CD4-positive, alpha-beta memory T cell (primary cell): ENCODE measurements at regions not wholly inside any gene's neighbourhood (a gene's known extent, or its start where the extent isn't known, plus 50 kb on each side); places are given as distances from the start of the nearest gene placed in this dataset.

ENCODE experiments used
- CTCF ChIA-PET: fragments of 350-600 bp; sonication (Branson Sonifier 250); formaldehyde crosslinking; loops from one replicate; lab custom pipeline; 2021; ENCODE audit warnings: inconsistent platforms; ENCODE audit not compliant: partially characterized antibody; lab: Charles Lee
- POLR2A ChIA-PET: fragments of 350-600 bp; sonication (Branson Sonifier 250); formaldehyde crosslinking; loops from one replicate; lab custom pipeline; 2021; ENCODE audit not compliant: partially characterized antibody; lab: Charles Lee
- DNase-seq, 5 donors: peaks; one replicate each; pipeline versions ENCODE4 v3.0.0 to v3.0.0-alpha.2; 2020 to 2022; ENCODE audit warnings: mixed read lengths in 1 of 5
- H3K27ac ChIP-seq: one replicate; pipeline ENCODE4 v1.7.0; 2013; ENCODE audit warnings: low read depth, low read length
- H3K27me3 ChIP-seq: 2 replicates; pipeline ENCODE4 v1.7.0; 2013; ENCODE audit warnings: mild to moderate bottlenecking, low read length, moderate library complexity; ENCODE audit not compliant: insufficient read depth
- H3K36me3 ChIP-seq: 2 replicates; pipeline ENCODE4 v1.7.0; 2013; ENCODE audit warnings: mild to moderate bottlenecking, low read length, moderate library complexity; ENCODE audit not compliant: insufficient read depth
- H3K4me1 ChIP-seq: 2 replicates; pipeline ENCODE4 v1.7.0; 2013; ENCODE audit warnings: mild to moderate bottlenecking, low read length, moderate library complexity; ENCODE audit not compliant: insufficient read depth
- H3K4me3 ChIP-seq, 2 donors: one replicate each; pipeline ENCODE4 v1.7.0; 2013; ENCODE audit warnings: low read length in 2 of 2, mild to moderate bottlenecking in 1 of 2
- H3K9me3 ChIP-seq, 2 donors: one replicate each; pipeline ENCODE4 v1.7.0; 2013; ENCODE audit warnings: low read length in 2 of 2, control low read depth in 1 of 2; ENCODE audit not compliant: control insufficient read depth in 1 of 2
- H3K27ac Mint-ChIP-seq, 7 donors: one replicate each; pipeline ENCODE4 v1.8.0; 2020 to 2021; ENCODE audit warnings: mixed read lengths in 7 of 7, mild to moderate bottlenecking in 6 of 7, inconsistent platforms in 3 of 7, moderate library complexity in 3 of 7
- H3K27me3 Mint-ChIP-seq, 2 donors: one replicate each; pipeline ENCODE4 v1.8.0; 2020 to 2021; ENCODE audit warnings: mixed read lengths in 2 of 2
- H3K36me3 Mint-ChIP-seq, 2 donors: one replicate each; pipeline ENCODE4 v1.8.0; 2020 to 2021; ENCODE audit warnings: mixed read lengths in 2 of 2, inconsistent platforms in 1 of 2, mild to moderate bottlenecking in 1 of 2
- H3K4me1 Mint-ChIP-seq, 4 donors: one replicate each; pipeline ENCODE4 v1.8.0; 2020 to 2021; ENCODE audit warnings: mixed read lengths in 4 of 4, mild to moderate bottlenecking in 1 of 4
- H3K4me3 Mint-ChIP-seq, 8 donors: one replicate each; pipeline ENCODE4 v1.8.0; 2020 to 2021; ENCODE audit warnings: mixed read lengths in 8 of 8, mild to moderate bottlenecking in 7 of 8, moderate library complexity in 6 of 8, inconsistent platforms in 3 of 8
- H3K9me3 Mint-ChIP-seq, 8 donors: one replicate each; pipeline ENCODE4 v1.8.0; 2020 to 2021; ENCODE audit warnings: mixed read lengths in 8 of 8, mild to moderate bottlenecking in 5 of 8, inconsistent platforms in 3 of 8, moderate library complexity in 1 of 8
- intact Hi-C: fragments of 100-400 bp; cut with micrococcal nuclease; formaldehyde crosslinking; loops from one replicate; pipeline ENCODE4 v1.15.1; 2023

GRCh38 chr21:38990424-38990794 is 184.7 kb downstream of the ETS2 start:
- Mint-ChIP-seq H3K9me3 (no peaks in the 10 kb centered on the region), H3K4me3 (no peak overlapping the region), H3K27me3 (peaks cover 24 to 44% of the 10 kb centered on the region in 2 donors), H3K36me3 (no peaks in the 10 kb centered on the region), H3K4me1 (peaks cover 0 to 4% (median 0%) of the 10 kb centered on the region in 4 donors), H3K27ac (no peak overlapping the region)
- no peak for DNase-seq
- Histone ChIP-seq H3K27ac (no peak overlapping the region), H3K27me3 (peaks cover 4% of the 10 kb centered on the region), H3K4me3 (no peak overlapping the region), H3K9me3 (no peaks in the 10 kb centered on the region), H3K36me3 (no peaks in the 10 kb centered on the region), H3K4me1 (no peaks in the 10 kb centered on the region)
- ChIA-PET POLR2A (no interaction called here), CTCF (no interaction called here)
- intact Hi-C loops = no loop called here

GRCh38 chr21:38989745-38990423 is 184.2 kb downstream of the ETS2 start:
- POLR2A ChIA-PET = no interaction called here
- Mint-ChIP-seq H3K27ac (no peak overlapping the region), H3K4me3 (no peak overlapping the region), H3K4me1 (peaks cover 0 to 9% (median 3%) of the 10 kb centered on the region in 4 donors), H3K9me3 (no peaks in the 10 kb centered on the region), H3K27me3 (peaks cover 24 to 43% of the 10 kb centered on the region in 2 donors), H3K36me3 (no peaks in the 10 kb centered on the region)
- no peak overlapping the region for H3K27ac ChIP-seq
- no peak for DNase-seq
- peaks cover 4% of the 10 kb centered on the region for H3K27me3 ChIP-seq
- no peak overlapping the region for H3K4me3 ChIP-seq
- CTCF ChIA-PET = interaction anchor here (0.7 kb wide), 1 partner anchor 10 kb away, joined by 3 read pairs; no protein-coding TSS in a partner anchor
- H3K4me1 ChIP-seq = no peaks in the 10 kb centered on the region
- no peaks in the 10 kb centered on the region for H3K9me3 ChIP-seq
- no peaks in the 10 kb centered on the region for H3K36me3 ChIP-seq
- intact Hi-C loops = no loop called here

- ChIA-PET POLR2A (no interaction called here), CTCF (interaction anchor here (0.7 kb wide), 1 partner anchor 11 kb away, joined by 3 read pairs; no protein-coding TSS in a partner anchor)
- Histone ChIP-seq H3K36me3 (no peaks in the 10 kb centered on the region), H3K27ac (no peak overlapping the region), H3K4me1 (no peaks in the 10 kb centered on the region), H3K27me3 (peaks cover 4% of the 10 kb centered on the region), H3K9me3 (no peaks in the 10 kb centered on the region), H3K4me3 (no peak overlapping the region)
- no peak overlapping the region for H3K4me3 Mint-ChIP-seq
- DNase-seq = no peak
- no peaks in the 10 kb centered on the region for H3K36me3 Mint-ChIP-seq
- H3K27ac Mint-ChIP-seq = no peak overlapping the region
- intact Hi-C loops = no loop called here
- peaks cover 0 to 9% (median 5%) of the 10 kb centered on the region in 4 donors for H3K4me1 Mint-ChIP-seq
- H3K27me3 Mint-ChIP-seq = peaks cover 26 to 42% of the 10 kb centered on the region in 2 donors
- no peaks in the 10 kb centered on the region for H3K9me3 Mint-ChIP-seq
Measured at GRCh38 chr21:38989379-38989744, 183.6 kb downstream of the ETS2 start.

GRCh38 chr21:38988509-38989378 is 183.0 kb downstream of the ETS2 start:
- Histone ChIP-seq H3K27me3 (peaks cover 4% of the 10 kb centered on the region), H3K4me3 (no peak overlapping the region), H3K4me1 (no peaks in the 10 kb centered on the region), H3K9me3 (no peaks in the 10 kb centered on the region), H3K27ac (no peak overlapping the region), H3K36me3 (no peaks in the 10 kb centered on the region)
- Mint-ChIP-seq H3K4me1 (peaks cover 0 to 9% (median 5%) of the 10 kb centered on the region in 4 donors), H3K27me3 (peaks cover 31 to 45% of the 10 kb centered on the region in 2 donors), H3K9me3 (no peaks in the 10 kb centered on the region), H3K27ac (no peak overlapping the region), H3K36me3 (no peaks in the 10 kb centered on the region), H3K4me3 (no peak overlapping the region)
- CTCF ChIA-PET = no interaction called here
- DNase-seq = no peak
- intact Hi-C loops = no loop called here
- POLR2A ChIA-PET = no interaction called here

- intact Hi-C loops = no loop called here
- ChIA-PET POLR2A (no interaction called here), CTCF (no interaction called here)
- peaks cover 0 to 9% (median 5%) of the 10 kb centered on the region in 4 donors for H3K4me1 Mint-ChIP-seq
- no peaks in the 10 kb centered on the region for H3K4me1 ChIP-seq
- peaks cover 36 to 48% of the 10 kb centered on the region in 2 donors for H3K27me3 Mint-ChIP-seq
- H3K36me3 ChIP-seq = no peaks in the 10 kb centered on the region
- no peaks in the 10 kb centered on the region for H3K36me3 Mint-ChIP-seq
- H3K9me3 ChIP-seq = no peaks in the 10 kb centered on the region
- peaks cover 0 to 3% (median 0%) of the 10 kb centered on the region in 8 donors for H3K9me3 Mint-ChIP-seq
- no peak overlapping the region for H3K4me3 Mint-ChIP-seq
- H3K4me3 ChIP-seq = no peak overlapping the region
- peaks cover 4% of the 10 kb centered on the region for H3K27me3 ChIP-seq
- no peak for DNase-seq
- H3K27ac ChIP-seq = no peak overlapping the region
- no peak overlapping the region for H3K27ac Mint-ChIP-seq
Measured at GRCh38 chr21:38987633-38988508, 182.1 kb downstream of the ETS2 start.

- Histone ChIP-seq H3K9me3 (no peaks in the 10 kb centered on the region), H3K4me3 (no peak overlapping the region), H3K4me1 (no peaks in the 10 kb centered on the region), H3K36me3 (no peaks in the 10 kb centered on the region), H3K27ac (no peak overlapping the region), H3K27me3 (peaks cover 4% of the 10 kb centered on the region)
- H3K27me3 Mint-ChIP-seq = peaks cover 36 to 51% of the 10 kb centered on the region in 2 donors
- POLR2A ChIA-PET = no interaction called here
- DNase-seq = no peak
- no peak overlapping the region for H3K4me3 Mint-ChIP-seq
- H3K4me1 Mint-ChIP-seq = peaks cover 0 to 9% (median 5%) of the 10 kb centered on the region in 4 donors
- intact Hi-C loops = no loop called here
- H3K36me3 Mint-ChIP-seq = no peaks in the 10 kb centered on the region
- no peak overlapping the region for H3K27ac Mint-ChIP-seq
- CTCF ChIA-PET = no interaction called here
- H3K9me3 Mint-ChIP-seq = peaks cover 0 to 3% (median 0%) of the 10 kb centered on the region in 8 donors
Measured at GRCh38 chr21:38986806-38987632, 181.3 kb downstream of the ETS2 start.
